ENCODE measurements at regions not wholly inside any gene's neighbourhood (a gene's known extent, or its start where the extent isn't known, plus 50 kb on each side); places are given as distances from the start of the nearest gene placed in this dataset.

DNA sequence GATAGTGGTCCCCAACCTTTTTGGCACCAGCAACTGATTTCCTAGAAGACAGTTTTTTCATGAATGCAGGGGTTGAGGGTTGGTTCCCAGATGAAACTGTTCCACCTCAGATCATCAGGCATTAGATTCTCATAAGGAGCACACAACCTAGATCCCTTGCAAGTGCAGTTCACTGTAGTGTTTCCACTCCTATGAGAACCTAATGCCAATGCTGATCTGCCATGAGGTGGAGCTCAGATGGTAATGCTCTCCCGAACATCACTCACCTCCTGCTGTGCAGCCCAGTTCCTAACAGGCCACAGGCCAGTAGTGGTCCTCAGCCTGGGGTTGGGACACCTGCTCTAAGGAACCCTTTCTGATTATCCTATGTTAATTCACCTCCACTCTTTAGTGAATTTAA lies 133.5 kb downstream of the SOX11 start:
- Histone ChIP-seq H3K27me3 (ENCODE audit: control insufficient read depth in 1 of 2, insufficient read depth in 2 of 2, low read length in 2 of 2) (no peaks in the 10 kb centered on the region), H3K4me1 (ENCODE audit: insufficient read depth, low read length) (no peaks in the 10 kb centered on the region), H3K4me2 (ENCODE audit: low read depth, low read length) (no peak overlapping the region), H2AFZ (ENCODE audit: low read length) (no peak overlapping the region), H4K20me1 (ENCODE audit: insufficient read depth, low read length) (no peaks in the 10 kb centered on the region), H3K79me2 (ENCODE audit: insufficient read depth, low read length) (no peaks in the 10 kb centered on the region), H3K27ac (ENCODE audit: extremely low read length, insufficient read depth, low read length) (no peak overlapping the region), H3K9me3 (ENCODE audit: low read length) (peaks cover 54% of the 10 kb centered on the region), H3K9ac (ENCODE audit: insufficient read depth, low read depth, low read length) (no peak overlapping the region), H3K36me3 (replicated peaks in 1 of 2; ENCODE audit: control insufficient read depth in 1 of 2, insufficient read depth in 2 of 2, low read length in 2 of 2) (no peaks in the 10 kb centered on the region), H3K4me3 (replicated peaks in 1 of 3; ENCODE audit: insufficient read depth in 1 of 3, low read depth in 2 of 3, low read length in 3 of 3) (no peak overlapping the region)
- no peak for FAIRE-seq
- ChIA-PET POLR2A (no interaction called here), CTCF (ENCODE audit: low intra/inter-chr PET ratio, low total read pairs) (no interaction called here)
- WGBS (ENCODE audit: low lambda C conversion rate): 0% methylated on average over 1 of the region's 1 CpG
- no peak for ATAC-seq
- DNase-seq (ENCODE audit: low spot score): no peak
- BruUV-seq (replicated peaks): no TSS peak
- in situ Hi-C loops (cut with HindIII; ENCODE audit: extremely low pct_ligation_motif_present, low pct_unique_long_range_greater_than_20kb) (no loop called here), intact Hi-C loops (cut with micrococcal nuclease; ENCODE audit: unreplicated experiment) (no loop called here)
- TF ChIP-seq RFXANK (CRISPR knock-in tag; IDR thresholded peaks at IDR 0.05) (no peak), KLF12 (CRISPR knock-in tag; IDR thresholded peaks at IDR 0.05; ENCODE audit: borderline replicate concordance) (no peak), CBFB (CRISPR knock-in tag; IDR thresholded peaks at IDR 0.05) (no peak), NRL (CRISPR knock-in tag; IDR thresholded peaks at IDR 0.05; ENCODE audit: borderline replicate concordance) (no peak), SOX13 (IDR thresholded peaks at IDR 0.05) (no peak), SOX13 (CRISPR knock-in tag; conservative IDR thresholded peaks at IDR 0.05 in 1 of 2, IDR thresholded peaks at IDR 0.05 in 1 of 2) (no peak), CREM (IDR thresholded peaks at IDR 0.05) (no peak), CREM (CRISPR knock-in tag; IDR thresholded peaks at IDR 0.05) (no peak), ZNF746 (CRISPR knock-in tag; IDR thresholded peaks at IDR 0.05) (no peak), PHB2 (IDR thresholded peaks at IDR 0.05; ENCODE audit: partially characterized antibody) (no peak), ZNF136 (CRISPR knock-in tag; IDR thresholded peaks at IDR 0.05; ENCODE audit: low read depth) (no peak), ZNF709 (CRISPR knock-in tag; IDR thresholded peaks at IDR 0.05) (no peak), ZC3H4 (CRISPR knock-in tag; IDR thresholded peaks at IDR 0.05; ENCODE audit: borderline replicate concordance) (no peak), STAG1 (CRISPR knock-in tag; IDR thresholded peaks at IDR 0.05) (no peak), ZNF652 (CRISPR knock-in tag; IDR thresholded peaks at IDR 0.05; ENCODE audit: borderline replicate concordance, low read depth) (no peak)

All from HepG2 (cell line).